Right renal pelvis (tissue), 4 donors: ENCODE measurements at regions not wholly inside any gene's neighbourhood (a gene's known extent, or its start where the extent isn't known, plus 50 kb on each side); places are given as distances from the start of the nearest gene placed in this dataset.
"Not testable (repeated sequence)": the region's sequence is repeated elsewhere in the genome, so short reads cannot be mapped to it uniquely, and the experiment has no call there.

ENCODE experiments used
- DNase-seq, 4 donors: peaks; one replicate each; pipeline ENCODE4 v3.0.0-alpha.2; 2013; ENCODE audit warnings: low read depth in 4 of 4, low spot score in 3 of 4, missing footprints in 1 of 4

GRCh38 chr14:71783786-71784185 is 148.4 kb upstream of the RGS6 start:
- no peak for DNase-seq

DNA sequence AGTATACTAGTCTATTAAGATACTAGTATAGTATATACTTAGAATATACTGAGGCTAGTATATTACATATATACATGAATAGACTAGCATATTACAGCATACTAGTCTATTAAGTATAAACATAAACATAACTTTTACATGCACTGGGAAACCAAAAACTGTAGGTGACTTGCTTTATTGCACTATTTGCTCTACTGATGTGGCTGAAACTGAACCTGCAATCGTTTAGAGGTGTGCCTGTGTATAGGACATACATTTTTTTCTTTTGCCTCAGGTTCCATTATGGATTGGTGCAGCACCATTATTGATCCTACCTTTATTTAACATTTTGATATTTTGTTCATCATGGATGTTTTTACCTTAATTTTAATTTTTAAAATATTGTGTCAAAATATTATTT is 143.2 kb upstream of the RGS6 start:
- DNase-seq, result no peak

DNA sequence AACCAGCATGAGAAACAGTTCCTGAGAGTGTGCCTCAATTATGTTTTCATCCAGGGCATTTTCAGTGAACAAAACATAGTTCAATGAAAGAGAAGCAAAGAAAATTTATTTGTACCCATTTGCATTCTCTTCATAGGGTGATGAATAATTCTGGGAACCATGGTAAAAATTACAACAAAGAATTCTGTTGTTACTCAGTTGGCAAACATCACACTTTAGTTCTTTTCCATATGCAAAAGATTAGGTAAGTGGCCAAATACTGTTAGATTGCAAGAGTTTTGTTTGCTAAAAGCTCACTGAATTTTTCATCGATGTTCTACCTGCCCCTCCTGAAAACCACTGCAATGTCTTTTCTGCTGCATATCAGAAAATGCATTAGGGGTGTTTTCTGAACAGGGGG is 132.4 kb upstream of the RGS6 start:
- no peak for DNase-seq

DNA sequence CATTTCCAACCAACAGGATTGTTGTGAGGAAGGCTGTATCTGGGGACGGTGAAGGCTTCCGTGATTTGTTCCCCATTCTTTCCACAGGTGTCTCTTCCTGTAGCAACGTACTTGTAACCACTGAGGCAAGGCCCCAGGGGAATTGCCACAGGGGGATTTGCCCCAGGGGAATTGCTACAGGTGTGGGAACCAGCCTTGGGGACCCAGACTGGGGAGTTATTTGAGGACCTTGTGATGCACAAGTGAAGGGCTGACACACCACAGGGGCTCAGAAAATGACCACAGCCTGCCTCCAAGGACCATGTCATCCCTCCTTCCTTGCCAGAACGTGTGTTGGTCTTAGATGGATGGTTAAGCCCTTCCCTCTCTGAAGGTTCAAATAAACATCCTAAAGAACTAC is 131.4 kb upstream of the RGS6 start:
- DNase-seq, result no peak

GRCh38 chr14:71803539-71804260 is 128.5 kb upstream of the RGS6 start:
- DNase-seq, result no peak

DNA sequence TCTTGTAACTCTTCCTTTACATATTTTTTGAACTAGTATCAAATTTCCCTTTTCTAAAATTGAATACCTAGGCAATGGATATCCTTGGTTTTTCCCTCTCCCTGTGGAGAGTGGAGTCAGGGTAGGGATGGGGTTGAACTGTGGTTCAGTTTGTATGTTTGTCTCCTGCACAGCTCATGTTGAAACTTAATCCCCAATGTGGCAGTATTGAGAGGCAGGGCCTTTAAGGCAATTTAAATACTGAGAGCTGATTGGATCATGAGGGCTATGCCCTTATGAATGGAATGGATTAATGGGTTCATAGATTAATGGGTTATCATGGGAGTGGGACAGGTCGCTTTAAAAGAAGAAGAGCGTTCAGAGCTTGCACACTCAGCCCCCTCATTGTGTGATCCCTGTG is 127.2 kb upstream of the RGS6 start:
- DNase-seq, result no peak

DNA sequence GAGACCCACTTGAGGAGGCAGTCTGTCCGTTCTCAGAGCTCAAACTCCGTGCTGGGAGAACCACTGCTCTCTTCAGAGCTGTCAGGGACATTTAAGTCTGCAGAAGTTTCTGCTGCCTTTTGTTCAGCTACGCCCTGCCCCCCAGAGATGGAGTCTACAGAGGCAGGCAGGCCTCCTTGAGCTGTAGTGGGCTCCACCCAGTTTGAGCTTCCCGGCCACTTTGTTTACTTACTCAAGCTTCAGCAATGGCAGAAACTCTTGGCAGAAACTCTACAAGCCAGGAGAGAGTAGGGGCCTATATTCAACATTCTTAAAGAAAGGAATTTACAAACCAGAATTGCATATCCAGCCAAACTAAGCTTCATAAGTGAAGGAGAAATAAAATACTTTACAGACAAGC is 125.2 kb upstream of the RGS6 start:
- DNase-seq, result not testable (repeated sequence)

DNA sequence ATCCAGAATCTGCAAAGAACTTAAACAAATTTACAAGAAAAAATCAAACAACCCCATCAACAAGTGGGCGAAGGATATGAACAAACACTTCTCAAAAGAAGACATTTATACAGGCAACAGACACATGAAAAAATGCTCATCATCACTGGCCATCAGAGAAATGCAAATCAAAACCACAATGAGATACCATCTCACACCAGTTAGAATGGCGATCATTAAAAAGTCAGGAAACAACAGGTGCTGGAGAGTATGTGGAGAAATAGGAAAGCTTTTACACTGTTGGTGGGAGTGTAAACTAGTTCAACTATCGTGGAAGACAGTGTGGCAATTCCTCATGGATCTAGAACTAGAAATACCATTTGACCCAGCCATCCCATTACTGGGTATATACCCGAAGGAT is 121.4 kb upstream of the RGS6 start:
- not testable (repeated sequence) for DNase-seq

DNA sequence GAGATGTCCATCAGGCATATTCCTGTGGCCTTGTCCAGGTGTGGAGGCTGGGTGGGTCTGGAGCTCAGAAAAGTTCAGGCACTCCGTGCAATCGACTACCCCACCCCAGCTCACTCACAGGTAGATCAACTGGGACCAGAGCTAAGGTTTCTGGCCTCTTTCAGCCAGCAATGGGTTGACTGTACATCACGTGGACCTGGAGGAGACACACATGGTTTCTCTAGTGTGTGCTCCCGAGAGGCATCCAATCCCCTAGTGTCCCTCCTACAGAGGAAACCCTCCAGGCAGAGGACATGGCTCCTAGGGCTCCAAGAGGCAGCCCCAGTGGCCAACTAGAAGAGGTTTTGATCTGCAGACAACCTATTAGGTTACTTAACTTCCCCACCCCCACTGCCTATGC is 119.5 kb upstream of the RGS6 start:
- DNase-seq, result no peak

GRCh38 chr14:71815110-71815509 is 117.1 kb upstream of the RGS6 start:
- DNase-seq, result no peak

GRCh38 chr14:71824816-71825215 is 107.4 kb upstream of the RGS6 start:
- DNase-seq, result no peak

DNA sequence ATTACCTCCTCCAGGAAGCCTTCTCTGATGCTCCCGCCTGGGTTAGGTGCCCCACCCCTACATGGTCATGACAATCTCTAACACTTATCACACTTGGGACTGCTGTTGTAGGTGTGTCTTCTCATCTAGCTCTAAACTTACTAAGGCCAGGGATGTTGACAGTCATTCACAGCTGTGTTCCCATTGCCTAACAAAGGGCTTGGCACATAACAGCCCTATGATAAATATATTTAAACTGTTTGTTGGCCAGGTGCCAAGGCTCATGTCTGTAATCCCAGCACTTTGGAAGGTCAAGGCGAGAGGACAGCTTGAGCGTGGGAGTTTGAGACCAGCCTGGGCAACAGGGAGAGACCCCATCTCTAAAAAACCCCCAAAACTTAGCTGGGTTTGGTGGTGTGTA is 98.8 kb upstream of the RGS6 start:
- no peak for DNase-seq

GRCh38 chr14:71834284-71835204 is 97.7 kb upstream of the RGS6 start:
- DNase-seq, result no peak

DNA sequence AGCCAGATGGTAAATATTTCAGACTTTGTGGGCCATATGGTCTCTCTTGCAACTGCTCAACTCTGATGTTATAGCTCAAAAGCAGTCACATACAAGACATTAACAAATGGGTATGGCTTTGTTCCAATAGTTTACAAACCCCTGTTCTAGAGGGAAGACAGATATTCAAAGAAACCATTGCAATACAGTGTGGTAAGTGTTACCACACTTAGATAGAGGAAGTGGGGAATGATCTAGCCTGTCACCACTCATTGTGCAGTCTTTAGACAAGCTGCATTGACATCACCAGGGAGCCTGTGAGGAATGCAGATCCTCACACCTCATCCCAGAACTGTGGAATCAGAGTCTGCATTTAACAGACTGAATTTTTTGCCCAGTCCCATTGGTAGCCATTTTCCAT is 80.0 kb upstream of the RGS6 start:
- DNase-seq, result no peak

DNA sequence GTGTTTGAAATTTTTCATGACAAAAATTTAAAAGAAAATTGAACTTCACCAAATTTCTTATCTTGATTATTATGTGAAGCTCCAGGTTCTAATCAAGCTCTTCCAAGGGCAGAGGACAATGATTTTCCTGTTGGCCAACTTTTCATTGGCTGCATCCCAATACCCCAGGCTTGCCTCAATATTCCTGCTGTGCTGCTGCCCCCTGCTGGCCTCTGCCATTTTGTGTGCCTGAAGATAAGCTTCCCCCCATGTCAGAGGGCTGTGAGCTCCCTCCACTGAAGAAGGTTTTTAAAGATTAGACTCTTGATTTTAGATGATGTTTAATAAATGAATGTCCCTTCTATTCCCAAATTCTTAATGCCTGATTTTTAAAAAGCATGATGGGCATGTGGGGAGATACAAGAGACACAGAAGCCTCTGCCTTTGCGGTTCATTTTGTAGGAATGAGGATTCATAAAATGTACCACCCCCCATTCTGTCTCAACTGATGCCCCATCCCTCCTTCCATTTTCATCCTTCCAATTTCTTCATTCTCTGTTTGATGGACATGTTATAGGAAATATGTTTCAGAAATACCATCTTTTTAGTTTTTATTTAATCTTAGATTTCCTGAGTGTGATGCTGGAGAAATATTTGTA is 76.7 kb upstream of the RGS6 start:
- DNase-seq, result peak in 3 of 4 donors; percentile 7 to 12 (median 8)

DNA sequence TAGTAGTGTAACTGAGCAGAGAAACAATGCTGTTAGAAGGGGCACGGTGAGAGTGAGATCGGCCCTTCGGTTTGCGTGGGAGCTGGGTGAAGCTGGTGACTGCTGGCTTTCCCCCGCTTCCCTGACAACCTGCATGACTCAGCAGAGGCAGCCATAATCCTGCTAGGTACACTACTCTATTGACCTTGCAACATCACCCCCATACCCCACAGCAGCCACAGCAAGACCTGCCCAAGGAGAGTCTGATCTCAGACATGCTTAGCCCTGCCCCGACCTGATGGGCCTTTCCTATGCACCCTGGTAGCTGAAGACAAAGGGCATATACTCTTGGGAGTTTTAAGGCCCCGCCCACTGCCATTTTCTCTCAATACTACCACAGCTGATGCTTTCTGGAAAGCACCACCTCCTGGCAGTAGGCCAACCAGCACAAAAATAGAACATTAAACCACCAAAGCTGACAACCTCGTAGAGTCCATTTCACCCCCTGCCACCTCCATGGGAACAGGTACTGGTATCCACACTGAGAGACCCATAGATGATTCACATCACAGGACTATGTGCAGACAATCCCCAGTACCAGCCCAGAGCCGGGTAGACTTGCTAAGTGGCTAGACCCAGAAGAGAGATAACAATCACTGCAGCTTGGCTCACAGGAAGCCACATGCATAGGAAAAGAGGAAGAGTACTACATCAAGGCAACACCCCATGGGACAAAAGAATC is 75.9 kb upstream of the RGS6 start:
- DNase-seq, result no peak

DNA sequence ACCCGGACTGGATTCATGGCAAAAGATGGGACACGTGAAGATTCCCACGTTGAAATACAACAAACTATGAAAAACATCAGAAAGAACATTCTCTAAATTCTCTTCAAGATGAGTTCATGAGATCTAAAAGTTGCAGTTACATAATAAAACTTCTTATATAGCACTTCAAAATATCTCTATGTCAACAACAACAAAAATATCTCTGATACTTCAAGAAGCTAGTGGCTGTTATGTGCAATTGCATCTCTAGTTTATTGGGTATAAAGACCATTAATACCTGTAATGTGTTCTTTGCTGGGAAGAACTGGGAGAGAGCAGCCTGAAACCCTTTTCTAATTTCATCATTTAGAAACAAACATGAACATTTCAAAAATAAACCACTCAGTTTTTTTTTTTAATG is 69.2 kb upstream of the RGS6 start:
- no peak for DNase-seq

- DNase-seq, result no peak
Measured at GRCh38 chr14:71863766-71864165, 68.5 kb upstream of the RGS6 start.
